Chondrocyte (in vitro differentiated cells): ENCODE measurements at regions not wholly inside any gene's neighbourhood (a gene's known extent, or its start where the extent isn't known, plus 50 kb on each side); places are given as distances from the start of the nearest gene placed in this dataset.
"Not testable (repeated sequence)": the region's sequence is repeated elsewhere in the genome, so short reads cannot be mapped to it uniquely, and the experiment has no call there.

Experiments
- DNase-seq: peaks from one replicate; pipeline ENCODE4 v3.0.0; 2021; ENCODE audit warnings: mixed read lengths, low spot score
- H3K27ac Mint-ChIP-seq: one replicate; pipeline ENCODE4 v1.8.0; 2021; ENCODE audit warnings: mild to moderate bottlenecking, moderate library complexity, mixed read lengths; ENCODE audit not compliant: unreplicated experiment
- H3K27me3 Mint-ChIP-seq: 2 replicates; pipeline ENCODE4 v1.8.0; 2021; ENCODE audit warnings: low read depth, mixed read lengths
- H3K36me3 Mint-ChIP-seq: 2 replicates; pipeline ENCODE4 v1.8.0; 2021; ENCODE audit warnings: low read depth, mixed read lengths
- H3K4me1 Mint-ChIP-seq: 2 replicates; pipeline ENCODE4 v1.8.0; 2021; ENCODE audit warnings: low read depth, mild to moderate bottlenecking, mixed read lengths
- H3K4me3 Mint-ChIP-seq: one replicate; pipeline ENCODE4 v1.8.0; 2021; ENCODE audit warnings: mild to moderate bottlenecking, moderate library complexity, mixed read lengths; ENCODE audit not compliant: unreplicated experiment
- H3K9me3 Mint-ChIP-seq: 2 replicates; pipeline ENCODE4 v1.8.0; 2021; ENCODE audit warnings: low read depth, mixed read lengths
- CTCF ChIP-seq: fragments of 200-600 bp; sonication (generic); IDR thresholded peaks from 2 replicates; pipeline ENCODE4 v1.5.0; 2021; ENCODE audit warnings: antibody characterized with exemption, mild to moderate bottlenecking, moderate library complexity

GRCh38 chr10:9334270-9334669 lies 1279.8 kb downstream of the GATA3 start:
- Mint-ChIP-seq H3K27ac (no peak overlapping the region), H3K4me3 (no peak overlapping the region), H3K36me3 (no peaks in the 10 kb centered on the region), H3K9me3 (no peaks in the 10 kb centered on the region), H3K27me3 (peaks cover 4% of the 10 kb centered on the region), H3K4me1 (no peaks in the 10 kb centered on the region)
- TF ChIP-seq CTCF, result no peak
- no peak for DNase-seq

- Mint-ChIP-seq H3K27ac (no peak overlapping the region), H3K9me3 (no peaks in the 10 kb centered on the region), H3K27me3 (peaks cover 9% of the 10 kb centered on the region), H3K36me3 (no peaks in the 10 kb centered on the region), H3K4me1 (no peaks in the 10 kb centered on the region), H3K4me3 (no peak overlapping the region)
- TF ChIP-seq CTCF, result no peak
- no peak for DNase-seq
These were observed 1285.2 kb downstream of the GATA3 start for GRCh38 chr10:9339716-9340115.

GRCh38 chr10:9342885-9343570 lies 1288.5 kb downstream of the GATA3 start:
- Mint-ChIP-seq H3K4me1 (no peaks in the 10 kb centered on the region), H3K9me3 (peaks cover 17% of the 10 kb centered on the region), H3K36me3 (no peaks in the 10 kb centered on the region), H3K27me3 (peaks cover 9% of the 10 kb centered on the region), H3K4me3 (no peak overlapping the region), H3K27ac (no peak overlapping the region)
- peak; percentile 88 for TF ChIP-seq CTCF
- no peak for DNase-seq

GRCh38 chr10:9347933-9348332 lies 1293.4 kb downstream of the GATA3 start:
- not testable (repeated sequence) for H3K36me3 Mint-ChIP-seq, DNase-seq, H3K4me1 Mint-ChIP-seq, H3K27me3 Mint-ChIP-seq, H3K27ac Mint-ChIP-seq, H3K4me3 Mint-ChIP-seq
- H3K9me3 Mint-ChIP-seq, result peaks cover 20% of the 10 kb centered on the region

GRCh38 chr10:9357471-9357870 lies 1303.0 kb downstream of the GATA3 start:
- Mint-ChIP-seq H3K27me3 (peaks cover 4% of the 10 kb centered on the region), H3K4me1 (no peaks in the 10 kb centered on the region), H3K27ac (no peak overlapping the region), H3K4me3 (no peak overlapping the region), H3K9me3 (no peaks in the 10 kb centered on the region), H3K36me3 (no peaks in the 10 kb centered on the region)
- TF ChIP-seq CTCF, result no peak
- no peak for DNase-seq

GRCh38 chr10:9362721-9363120 lies 1308.2 kb downstream of the GATA3 start:
- no peaks in the 10 kb centered on the region for H3K9me3 Mint-ChIP-seq
- TF ChIP-seq CTCF, result no peak
- no peak for DNase-seq

More at GRCh38 chr10:9362721-9363120, 1308.2 kb downstream of the GATA3 start:
- Mint-ChIP-seq H3K4me3 (no peak overlapping the region), H3K36me3 (no peaks in the 10 kb centered on the region), H3K27ac (no peak overlapping the region), H3K27me3 (peaks cover 4% of the 10 kb centered on the region), H3K4me1 (no peaks in the 10 kb centered on the region)
